GM18508 (cell line): ENCODE measurements at regions not wholly inside any gene's neighbourhood (a gene's known extent, or its start where the extent isn't known, plus 50 kb on each side); places are given as distances from the start of the nearest gene placed in this dataset.
"Not testable (repeated sequence)": the region's sequence is repeated elsewhere in the genome, so short reads cannot be mapped to it uniquely, and the experiment has no call there.

Experiments
- ATAC-seq: cut with Tn5 transposase; IDR thresholded peaks from one replicate; pipeline ENCODE4 v1.9.1; 2021; ENCODE audit warnings: moderate number of reproducible peaks; ENCODE audit not compliant: insufficient read depth, unreplicated experiment

- no peak for ATAC-seq
Observed at GRCh38 chr3:20680990-20681628, 495.1 kb upstream of the SGO1 start.

GRCh38 chr3:20673866-20674265, 487.9 kb upstream of the SGO1 start:
- ATAC-seq: no peak

DNA sequence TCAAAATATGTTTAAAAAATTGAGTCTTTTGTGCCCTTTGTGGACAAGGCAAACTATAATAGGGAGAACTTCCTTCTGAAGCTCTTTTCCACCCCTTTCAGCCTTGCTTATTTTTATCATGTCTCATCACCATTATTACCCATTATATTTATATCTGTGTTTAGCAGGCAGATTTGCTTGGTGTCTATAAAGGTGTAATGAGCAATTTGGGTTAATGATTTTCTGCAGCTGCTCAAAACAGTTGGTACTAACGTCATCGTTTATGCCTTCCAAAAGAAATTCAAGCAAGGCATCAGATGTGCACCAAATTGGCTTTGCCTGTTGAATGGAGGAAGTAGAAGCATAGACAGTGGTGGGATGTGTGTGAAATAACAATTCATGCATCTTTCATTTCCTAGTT, 483.7 kb upstream of the SGO1 start:
- no peak for ATAC-seq

DNA sequence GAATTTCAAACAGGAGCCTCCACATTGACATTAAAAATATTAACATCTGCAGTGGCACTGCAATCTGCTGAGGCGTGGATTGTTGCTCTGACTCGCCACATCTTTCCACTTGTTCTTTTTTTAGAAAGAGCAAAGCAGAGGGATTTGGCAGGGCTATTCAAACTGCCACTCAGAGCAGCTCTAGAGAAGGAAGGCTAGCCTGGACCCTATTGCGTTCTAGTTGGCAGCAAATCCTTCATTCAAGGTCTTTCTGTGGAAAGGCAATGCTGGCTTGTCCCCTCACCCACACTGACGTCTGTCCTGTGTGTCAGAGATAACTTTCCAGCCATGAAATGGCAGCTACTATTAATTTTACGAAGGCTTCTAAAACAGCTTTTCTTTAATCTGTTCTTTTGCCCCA, 483.2 kb upstream of the SGO1 start:
- no peak for ATAC-seq

- ATAC-seq: no peak
Observed at GRCh38 chr3:20668411-20668810, 482.4 kb upstream of the SGO1 start.

DNA sequence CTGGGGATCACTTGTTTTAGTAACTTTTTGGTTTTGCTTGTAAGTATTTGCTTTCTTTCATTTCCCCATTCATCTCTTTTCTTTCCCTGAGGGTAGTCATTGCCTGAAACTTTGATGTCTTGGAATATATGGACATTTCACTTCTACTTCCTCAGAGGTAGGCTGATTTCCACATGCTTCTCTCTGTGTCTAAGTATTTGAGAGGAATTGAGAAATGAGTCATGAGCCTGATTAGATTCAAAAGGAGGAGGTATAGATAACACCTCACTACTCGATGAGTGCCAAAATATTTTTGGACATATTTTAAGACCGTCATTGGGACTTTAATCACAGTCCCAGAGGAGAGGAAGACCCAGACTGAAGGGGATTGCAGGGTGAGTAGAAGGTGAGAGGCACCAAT, 480.1 kb upstream of the SGO1 start:
- ATAC-seq: no peak

GRCh38 chr3:20658491-20658890, 472.5 kb upstream of the SGO1 start:
- no peak for ATAC-seq

DNA sequence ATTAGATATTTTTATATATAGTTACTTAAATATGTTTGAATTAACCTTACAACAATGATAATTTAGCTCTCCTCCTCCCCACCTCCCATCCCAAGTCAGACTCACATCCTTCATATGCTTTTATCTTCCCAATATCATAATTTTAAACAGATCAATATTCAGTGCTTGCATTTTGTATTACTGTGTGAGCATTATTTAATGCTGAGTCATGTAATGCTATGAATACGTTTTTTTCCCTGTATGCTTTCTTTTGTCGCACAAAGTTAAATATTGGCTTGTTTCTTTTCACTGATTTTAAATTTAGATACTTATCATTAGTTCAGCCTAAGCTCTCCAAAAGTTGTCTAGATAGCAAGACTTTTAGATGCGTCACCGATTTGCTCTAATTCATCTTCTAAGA, 471.6 kb upstream of the SGO1 start:
- no peak for ATAC-seq

GRCh38 chr3:20652231-20652986, 466.4 kb upstream of the SGO1 start:
- ATAC-seq: no peak

- no peak for ATAC-seq
Observed at GRCh38 chr3:20648921-20649381, 462.9 kb upstream of the SGO1 start.

- ATAC-seq: no peak
Observed at GRCh38 chr3:20648294-20648693, 462.3 kb upstream of the SGO1 start.

GRCh38 chr3:20646425-20646824, 460.4 kb upstream of the SGO1 start:
- ATAC-seq: no peak

- ATAC-seq: no peak
Observed at GRCh38 chr3:20645340-20645739, 459.3 kb upstream of the SGO1 start.

- no peak for ATAC-seq
Observed at GRCh38 chr3:20637729-20638128, 451.7 kb upstream of the SGO1 start.

DNA sequence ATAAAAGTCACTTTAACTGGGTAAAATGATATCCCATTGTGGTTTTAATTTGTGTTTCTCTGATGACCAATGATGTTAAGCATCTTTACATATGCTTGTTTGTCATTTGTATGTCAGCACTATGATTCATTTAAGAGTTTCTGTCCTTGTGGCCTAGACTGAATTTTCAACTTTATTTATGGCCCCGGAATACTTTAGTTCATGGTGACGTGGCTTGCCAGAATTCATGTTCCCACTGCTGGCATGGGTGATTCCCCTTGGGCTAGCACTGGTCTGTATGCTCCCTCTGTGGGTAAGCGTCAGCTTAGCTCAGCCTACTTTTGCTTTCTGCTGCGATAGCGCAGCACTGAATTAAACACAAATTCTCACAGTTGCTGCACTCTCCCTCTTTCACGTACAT, 436.3 kb upstream of the SGO1 start:
- ATAC-seq: no peak

GRCh38 chr3:20618621-20619020, 432.6 kb upstream of the SGO1 start:
- ATAC-seq: not testable (repeated sequence)

GRCh38 chr3:20618181-20618580, 432.2 kb upstream of the SGO1 start:
- ATAC-seq: not testable (repeated sequence)

DNA sequence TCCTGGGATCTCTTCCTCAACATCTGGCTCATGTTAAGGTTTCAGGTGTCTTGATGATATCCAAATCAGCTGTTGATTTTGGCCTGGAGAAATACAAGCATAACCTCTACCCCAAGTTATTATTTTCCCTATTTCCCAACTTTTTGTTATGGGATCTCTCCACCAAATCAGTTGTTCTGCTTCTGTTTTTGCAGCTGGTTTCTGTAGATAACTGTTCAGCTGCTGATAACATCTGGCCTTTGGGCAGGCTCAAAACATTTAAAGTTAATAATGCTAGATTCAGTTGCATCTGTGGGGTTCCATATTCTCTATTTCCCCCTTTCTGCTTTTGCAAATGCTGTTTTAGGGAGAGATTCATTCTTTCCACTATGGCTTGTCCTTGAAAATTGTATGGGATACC, 430.0 kb upstream of the SGO1 start:
- ATAC-seq: not testable (repeated sequence)

GRCh38 chr3:20608054-20608738, 422.2 kb upstream of the SGO1 start:
- no peak for ATAC-seq

DNA sequence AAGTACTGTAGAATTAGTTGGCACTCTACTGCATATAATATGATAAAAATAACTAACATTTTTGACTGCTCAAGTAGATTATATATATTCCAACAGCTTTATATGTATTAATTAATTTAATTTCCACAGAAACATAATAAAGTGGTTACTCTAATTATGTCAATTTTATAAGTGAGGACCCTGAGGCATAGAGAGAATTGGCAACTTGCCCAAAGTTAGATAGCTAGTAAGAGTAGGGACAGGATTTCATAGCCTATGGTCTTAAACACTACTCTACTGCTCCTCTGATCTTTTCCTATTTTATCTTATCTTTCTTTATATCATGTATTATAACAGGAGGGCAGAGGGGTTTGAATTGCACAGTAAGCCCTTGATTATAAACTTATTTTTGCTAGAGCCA, 418.7 kb upstream of the SGO1 start:
- no peak for ATAC-seq

DNA sequence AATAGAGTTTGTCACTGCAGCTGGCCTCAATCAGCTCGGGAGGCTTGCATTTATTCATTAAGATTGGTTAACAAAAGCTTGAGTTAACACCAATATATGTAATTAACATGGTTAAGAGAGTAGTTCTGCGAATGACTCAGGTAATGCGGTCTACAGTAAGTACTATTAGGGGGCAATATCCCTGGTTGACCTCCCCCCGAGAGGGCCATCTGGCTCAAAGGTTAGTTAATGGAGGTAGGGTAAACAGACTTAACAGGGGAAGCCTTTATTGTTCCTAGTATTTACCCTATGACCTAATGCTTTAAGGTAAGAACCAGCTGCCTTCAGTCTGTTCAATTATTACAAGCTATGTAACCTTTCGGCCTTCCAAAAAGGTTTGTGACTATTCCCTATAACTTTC, 403.3 kb upstream of the SGO1 start:
- no peak for ATAC-seq
